B cell (primary cell): ENCODE measurements at regions not wholly inside any gene's neighbourhood (a gene's known extent, or its start where the extent isn't known, plus 50 kb on each side); places are given as distances from the start of the nearest gene placed in this dataset.

Experiments
- ATAC-seq: fragments of 200-7000 bp; cut with Tn5 transposase; one replicate; pipeline ENCODE4 v1.10.0; 2021; ENCODE audit warnings: low read depth, mild to moderate bottlenecking, moderate number of reproducible peaks, moderate library complexity
- CTCF ChIA-PET: fragments of 350-600 bp; sonication (Branson Sonifier 250); formaldehyde crosslinking; loops from one replicate; lab custom pipeline; 2021; ENCODE audit warnings: antibody characterized with exemption, inconsistent platforms; lab: Charles Lee
- POLR2A ChIA-PET: fragments of 350-600 bp; sonication (Branson Sonifier 250); formaldehyde crosslinking; loops from one replicate; lab custom pipeline; 2021; ENCODE audit warnings: antibody characterized with exemption; lab: Charles Lee
- DNase-seq: peaks from one replicate; pipeline ENCODE4 v3.0.0; 2013
- H2AFZ ChIP-seq: 2 replicates; pipeline ENCODE4 v1.6.1; 2012; ENCODE audit warnings: mild to moderate bottlenecking, low read depth, low read length; ENCODE audit not compliant: insufficient read depth, poor library complexity, severe bottlenecking
- H3K27ac ChIP-seq, 2 donors: 1 replicate in 1 of 2; 2 replicates in 1 of 2; pipeline ENCODE4 v1.5.1; 2012 to 2013; ENCODE audit warnings: low read length in 2 of 2, mild to moderate bottlenecking in 2 of 2, moderate library complexity in 1 of 2
- H3K27me3 ChIP-seq, 4 experiments: fragments of 200-600 bp in 1 of 4; sonication (generic) in 1 of 4; replicated peaks in 1 of 4; 1 replicate in 2 of 4; 2 replicates in 2 of 4; pipeline versions ENCODE4 v1.6.1 to v1.7.0; 2013 to 2016; ENCODE audit warnings: low read length in 3 of 4, mild to moderate bottlenecking in 2 of 4, mixed read lengths in 1 of 4, moderate library complexity in 1 of 4; ENCODE audit not compliant: insufficient read depth in 4 of 4, control insufficient read depth in 3 of 4; ENCODE audit errors: control extremely low read depth in 1 of 4
- H3K36me3 ChIP-seq, 2 experiments: replicated peaks in 1 of 2; 1 replicate in 1 of 2; 2 replicates in 1 of 2; pipeline versions ENCODE4 v1.6.1 to v1.7.1; 2013; ENCODE audit warnings: low read length in 1 of 2; ENCODE audit not compliant: insufficient read depth in 2 of 2, control insufficient read depth in 1 of 2; ENCODE audit errors: control extremely low read depth in 1 of 2, extremely low read depth in 1 of 2
- H3K4me1 ChIP-seq, 2 donors: fragments of 200-600 bp in 1 of 2; sonication (generic) in 1 of 2; 1 replicate in 1 of 2; 2 replicates in 1 of 2; pipeline versions ENCODE4 v1.5.1 to v1.6.1; 2013 to 2017; ENCODE audit warnings: low read length in 2 of 2; ENCODE audit not compliant: control insufficient read depth in 2 of 2, insufficient read depth in 2 of 2
- H3K4me2 ChIP-seq: replicated peaks from 2 replicates; pipeline ENCODE3; 2012; ENCODE audit warnings: mild to moderate bottlenecking, low read depth, low read length; ENCODE audit not compliant: poor library complexity, severe bottlenecking
- H3K4me3 ChIP-seq, 5 experiments: fragments of 200-600 bp in 1 of 5; sonication (generic) in 1 of 5; 1 replicate in 3 of 5; 2 replicates in 2 of 5; pipeline versions ENCODE4 v1.5.1 to v1.7.0; 2011 to 2016; ENCODE audit warnings: low read length in 4 of 5, mild to moderate bottlenecking in 4 of 5, low read depth in 2 of 5, control low read depth in 1 of 5, moderate library complexity in 1 of 5; ENCODE audit not compliant: insufficient read depth in 1 of 5; ENCODE audit errors: control extremely low read depth in 1 of 5, extremely low read depth in 1 of 5
- H3K79me2 ChIP-seq: fragments of 200-600 bp; sonication (generic); one replicate; pipeline ENCODE4 v1.6.0; 2016; ENCODE audit warnings: low read length; ENCODE audit not compliant: control insufficient read depth, insufficient read depth
- H3K9ac ChIP-seq: fragments of 200-600 bp; sonication (generic); 2 replicates; pipeline ENCODE4 v1.6.1; 2017; ENCODE audit warnings: mild to moderate bottlenecking, low read length, moderate library complexity
- H3K9me3 ChIP-seq, 3 donors: one replicate each; pipeline versions ENCODE4 v1.6.1 to v1.7.1; 2013; ENCODE audit warnings: low read length in 2 of 3; ENCODE audit not compliant: control insufficient read depth in 2 of 3, insufficient read depth in 1 of 3; ENCODE audit errors: control extremely low read depth in 1 of 3
- H4K20me1 ChIP-seq: 2 replicates; pipeline ENCODE4 v1.6.0; 2012; ENCODE audit warnings: mild to moderate bottlenecking, low read length; ENCODE audit not compliant: insufficient read depth, control insufficient read depth, poor library complexity, severe bottlenecking
- H3K27ac Mint-ChIP-seq: one replicate; pipeline ENCODE4 v1.8.0; 2021; ENCODE audit warnings: mixed read lengths
- H3K27me3 Mint-ChIP-seq: one replicate; pipeline ENCODE4 v1.8.0; 2021; ENCODE audit warnings: mixed read lengths
- H3K4me1 Mint-ChIP-seq: one replicate; pipeline ENCODE4 v1.8.0; 2021; ENCODE audit warnings: mixed read lengths
- H3K4me3 Mint-ChIP-seq: one replicate; pipeline ENCODE4 v1.8.0; 2021; ENCODE audit warnings: mixed read lengths
- H3K9me3 Mint-ChIP-seq: one replicate; pipeline ENCODE4 v1.8.0; 2022; ENCODE audit warnings: mixed read lengths; ENCODE audit not compliant: insufficient read depth
- EZH2 ChIP-seq: IDR thresholded peaks from 2 replicates; pipeline ENCODE4 v1.6.1; 2012; ENCODE audit warnings: borderline replicate concordance, low read depth, mild to moderate bottlenecking, moderate library complexity, low read length; ENCODE audit not compliant: insufficient read depth, poor library complexity, severe bottlenecking
- WGBS: methylation state at CpG from one replicate; pipeline ENCODE4 v1.1.5; 2013; ENCODE audit warnings: missing lambda C conversion rate; ENCODE audit not compliant: insufficient coverage; 5-methylcytosine and 5-hydroxymethylcytosine counted together
- intact Hi-C: fragments of 100-400 bp; cut with micrococcal nuclease; formaldehyde crosslinking; loops from one replicate; pipeline ENCODE4 v1.10.0; 2022
- TF ChIP-seq, protein P1 (sequence below): fragments of 200-600 bp; IDR thresholded peaks from one replicate; pipeline ENCODE4 v1.8.0; 2022; ENCODE audit warnings: antibody characterized with exemption, mild to moderate bottlenecking

DNA sequence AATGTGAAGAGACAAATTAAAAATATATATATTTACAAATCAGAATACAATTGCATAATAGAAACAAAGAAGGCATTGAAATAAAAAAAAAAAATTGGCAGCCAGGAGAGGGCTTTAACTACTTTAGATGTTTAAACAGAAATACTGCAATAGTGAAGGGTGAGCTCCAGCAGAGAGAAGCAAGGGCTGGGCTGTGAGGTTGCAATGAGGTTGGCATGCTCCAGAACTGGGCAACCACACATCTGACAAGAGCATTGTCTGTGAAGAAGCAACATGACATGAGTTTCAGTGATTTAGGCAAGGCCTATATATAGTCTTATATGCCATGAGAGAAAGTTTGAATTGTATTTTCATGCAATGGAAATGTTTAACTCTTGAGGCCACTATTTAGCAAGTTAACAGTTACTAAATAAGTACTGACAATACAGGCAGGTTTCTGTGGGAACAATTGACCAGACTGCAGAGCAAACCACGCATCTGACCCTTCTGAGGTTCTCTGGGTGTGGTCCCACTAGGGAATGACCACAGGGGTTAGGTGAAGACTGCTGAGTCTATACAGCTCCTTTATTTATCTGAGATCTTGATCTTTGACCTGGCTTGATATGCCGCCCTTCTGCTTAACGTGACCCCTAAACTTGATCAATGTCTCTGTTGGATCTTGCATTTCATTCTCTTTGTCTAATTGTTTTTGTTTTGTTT lies 354.2 kb upstream of the PIK3C3 start:
- H3K4me3 ChIP-seq, result no peak overlapping the region
- no peaks in the 10 kb centered on the region for H3K79me2 ChIP-seq
- no peak overlapping the region for H3K27ac ChIP-seq
- POLR2A ChIA-PET, result no interaction called here
- H3K4me1 ChIP-seq, result no peaks in the 10 kb centered on the region
- intact Hi-C loops, result no loop called here
- no peaks in the 10 kb centered on the region for H3K27me3 ChIP-seq
- TF ChIP-seq, protein P1, sequence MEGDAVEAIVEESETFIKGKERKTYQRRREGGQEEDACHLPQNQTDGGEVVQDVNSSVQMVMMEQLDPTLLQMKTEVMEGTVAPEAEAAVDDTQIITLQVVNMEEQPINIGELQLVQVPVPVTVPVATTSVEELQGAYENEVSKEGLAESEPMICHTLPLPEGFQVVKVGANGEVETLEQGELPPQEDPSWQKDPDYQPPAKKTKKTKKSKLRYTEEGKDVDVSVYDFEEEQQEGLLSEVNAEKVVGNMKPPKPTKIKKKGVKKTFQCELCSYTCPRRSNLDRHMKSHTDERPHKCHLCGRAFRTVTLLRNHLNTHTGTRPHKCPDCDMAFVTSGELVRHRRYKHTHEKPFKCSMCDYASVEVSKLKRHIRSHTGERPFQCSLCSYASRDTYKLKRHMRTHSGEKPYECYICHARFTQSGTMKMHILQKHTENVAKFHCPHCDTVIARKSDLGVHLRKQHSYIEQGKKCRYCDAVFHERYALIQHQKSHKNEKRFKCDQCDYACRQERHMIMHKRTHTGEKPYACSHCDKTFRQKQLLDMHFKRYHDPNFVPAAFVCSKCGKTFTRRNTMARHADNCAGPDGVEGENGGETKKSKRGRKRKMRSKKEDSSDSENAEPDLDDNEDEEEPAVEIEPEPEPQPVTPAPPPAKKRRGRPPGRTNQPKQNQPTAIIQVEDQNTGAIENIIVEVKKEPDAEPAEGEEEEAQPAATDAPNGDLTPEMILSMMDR, result no peak
- TF ChIP-seq EZH2, result no peak
- DNase-seq (no peak), ATAC-seq (no peak)
- CTCF ChIA-PET, result no interaction called here
- Mint-ChIP-seq H3K27me3 (no peaks in the 10 kb centered on the region), H3K4me1 (no peaks in the 10 kb centered on the region), H3K4me3 (no peak overlapping the region), H3K27ac (no peak overlapping the region), H3K9me3 (no peaks in the 10 kb centered on the region)
- H3K9ac ChIP-seq, result no peak overlapping the region
- H3K4me2 ChIP-seq, result no peak overlapping the region
- no peaks in the 10 kb centered on the region for H4K20me1 ChIP-seq
- H2AFZ ChIP-seq, result no peak overlapping the region
- 95% methylated on average over 2 of the region's 3 CpGs for WGBS
- H3K9me3 ChIP-seq, result peaks cover 0 to 2% (median 0%) of the 10 kb centered on the region in 3 donors
- no peaks in the 10 kb centered on the region for H3K36me3 ChIP-seq

GRCh38 chr18:41599466-41599865 lies 355.6 kb upstream of the PIK3C3 start:
- H3K4me2 ChIP-seq, result no peak overlapping the region
- ATAC-seq (no peak), DNase-seq (no peak)
- no peak overlapping the region for H3K27ac ChIP-seq
- H3K4me3 ChIP-seq, result no peak overlapping the region
- H3K27me3 ChIP-seq, result no peaks in the 10 kb centered on the region
- Mint-ChIP-seq H3K4me3 (no peak overlapping the region), H3K4me1 (no peaks in the 10 kb centered on the region), H3K27ac (no peak overlapping the region), H3K27me3 (no peaks in the 10 kb centered on the region), H3K9me3 (no peaks in the 10 kb centered on the region)
- ChIA-PET POLR2A (no interaction called here), CTCF (no interaction called here)
- 92% methylated on average over 2 of the region's 3 CpGs for WGBS
- H3K9ac ChIP-seq, result no peak overlapping the region
- H3K79me2 ChIP-seq, result no peaks in the 10 kb centered on the region
- intact Hi-C loops, result no loop called here
- no peak overlapping the region for H2AFZ ChIP-seq
- H3K36me3 ChIP-seq, result no peaks in the 10 kb centered on the region
- H3K4me1 ChIP-seq, result no peaks in the 10 kb centered on the region
- no peak for TF ChIP-seq EZH2
- H3K9me3 ChIP-seq, result peaks cover 0 to 2% (median 0%) of the 10 kb centered on the region in 3 donors
- no peaks in the 10 kb centered on the region for H4K20me1 ChIP-seq
